Adrenal gland (tissue), 9 donors: ENCODE measurements at regions not wholly inside any gene's neighbourhood (a gene's known extent, or its start where the extent isn't known, plus 50 kb on each side); places are given as distances from the start of the nearest gene placed in this dataset.

ENCODE experiments used
- DNase-seq, 7 donors: peaks; one replicate each; pipeline ENCODE4 v3.0.0-alpha.2; 2019 to 2020
- H3K27ac ChIP-seq, 5 donors: fragments of 200-600 bp; sonication (generic) in 4 of 5; 1 replicate in 3 of 5; 2 replicates in 2 of 5; pipeline versions ENCODE4 v1.5.1 to v1.8.0; 2016 to 2020; ENCODE audit warnings: mild to moderate bottlenecking in 1 of 5
- H3K27me3 ChIP-seq: fragments of 200-600 bp; 2 replicates; pipeline ENCODE4 v1.8.0; 2021
- H3K36me3 ChIP-seq, 2 donors: fragments of 200-600 bp; replicated peaks in 1 of 2; 1 replicate in 1 of 2; 2 replicates in 1 of 2; pipeline versions ENCODE4 v1.5.1 to v1.8.0; 2018 to 2022
- H3K4me1 ChIP-seq, 2 donors: fragments of 200-600 bp; replicated peaks in 1 of 2; 1 replicate in 1 of 2; 2 replicates in 1 of 2; pipeline versions ENCODE4 v1.5.1 to v1.8.0; 2018 to 2021
- H3K4me3 ChIP-seq, 4 donors: fragments of 200-600 bp; sonication (generic) in 3 of 4; one replicate each; pipeline ENCODE4 v1.5.1; 2016 to 2018
- H3K9me3 ChIP-seq, 3 donors: fragments of 200-600 bp; sonication (generic) in 1 of 3; replicated peaks in 1 of 3; 1 replicate in 2 of 3; 2 replicates in 1 of 3; pipeline versions ENCODE4 v1.5.1 to v1.8.0; 2016 to 2021
- CTCF ChIP-seq, 6 experiments: fragments of 450-650 bp in 4 of 6; fragments of 200-600 bp in 2 of 6; sonication (generic) in 1 of 6; IDR thresholded peaks; 1 replicate in 5 of 6; 2 replicates in 1 of 6; pipeline versions ENCODE4 v1.5.1 to v1.8.0; 2016 to 2021; ENCODE audit warnings: antibody characterized with exemption in 6 of 6, mild to moderate bottlenecking in 2 of 6, moderate library complexity in 1 of 6
- POLR2A ChIP-seq, 2 donors: fragments of 450-650 bp; IDR thresholded peaks; one replicate each; pipeline ENCODE4 v1.6.1; 2017; ENCODE audit warnings: antibody characterized with exemption in 2 of 2, mild to moderate bottlenecking in 2 of 2, moderate library complexity in 1 of 2
- whole genome bisulfite sequencing, 4 donors: extraction: QIAGEN DNeasy Blood & Tissue Kit in 2 of 4; methylation state at CpG; one replicate each; pipeline versions ENCODE4 v1.1.5 to v1.1.7; 2013 to 2017; 5-methylcytosine and 5-hydroxymethylcytosine counted together
- intact Hi-C, 2 donors: fragments of 100-400 bp; cut with DNase I; formaldehyde crosslinking; loops; one replicate each; pipeline versions ENCODE4 v1.14.1 to v1.15.0; 2022 to 2023
- donor health status: healthy with polysubstance abuse.
- donor health status: Bipolar disorder and iron deficiency.
- donor health status: DM: yes; HTN: yes; CAD: no.
- donor health status: DM: no; HTN: no; CAD: no.
- donor health status: DM: no; HTN: no; CAD: no.

GRCh38 chr3:109210501-109210900 is 74.0 kb downstream of the C3orf85 start:
- H3K4me3 ChIP-seq, result no peak overlapping the region
- intact Hi-C loops, result no loop called here
- peaks cover 0 to 6% (median 0%) of the 10 kb centered on the region in 3 donors for H3K9me3 ChIP-seq
- H3K27me3 ChIP-seq, result no peaks in the 10 kb centered on the region
- H3K27ac ChIP-seq, result no peak overlapping the region
- no peak for DNase-seq
- no peaks in the 10 kb centered on the region for H3K4me1 ChIP-seq
- H3K36me3 ChIP-seq, result no peaks in the 10 kb centered on the region
- 66 to 80% (median 76%) methylated on average over 2 of the region's 2 CpGs for WGBS, 4 donors
- TF ChIP-seq POLR2A (IDR thresholded peaks at IDR 0.05) (no peak), CTCF (IDR thresholded peaks at IDR 0.05) (no peak)

GRCh38 chr3:109211941-109212340 is 75.4 kb downstream of the C3orf85 start:
- WGBS, 4 donors, result 79 to 89% (median 82%) methylated on average over 4 of the region's 4 CpGs
- no peaks in the 10 kb centered on the region for H3K36me3 ChIP-seq
- TF ChIP-seq CTCF (IDR thresholded peaks at IDR 0.05), result no peak
- no peak for TF ChIP-seq POLR2A (IDR thresholded peaks at IDR 0.05)
- H3K27ac ChIP-seq, result no peak overlapping the region
- peaks cover 0 to 6% (median 0%) of the 10 kb centered on the region in 3 donors for H3K9me3 ChIP-seq
- no peaks in the 10 kb centered on the region for H3K4me1 ChIP-seq
- no peaks in the 10 kb centered on the region for H3K27me3 ChIP-seq
- intact Hi-C loops, result no loop called here
- no peak for DNase-seq
- no peak overlapping the region for H3K4me3 ChIP-seq

- no peak overlapping the region for H3K4me3 ChIP-seq
- no peaks in the 10 kb centered on the region for H3K27me3 ChIP-seq
- DNase-seq, result no peak
- TF ChIP-seq POLR2A (IDR thresholded peaks at IDR 0.05) (no peak), CTCF (IDR thresholded peaks at IDR 0.05) (no peak)
- peaks cover 0 to 6% (median 0%) of the 10 kb centered on the region in 3 donors for H3K9me3 ChIP-seq
- H3K4me1 ChIP-seq, result no peaks in the 10 kb centered on the region
- intact Hi-C loops, result no loop called here
- H3K27ac ChIP-seq, result no peak overlapping the region
- H3K36me3 ChIP-seq, result no peaks in the 10 kb centered on the region
These were observed 76.8 kb downstream of the C3orf85 start for GRCh38 chr3:109213321-109213720.

GRCh38 chr3:109224333-109224732 is 87.8 kb downstream of the C3orf85 start:
- Histone ChIP-seq H3K4me1 (no peaks in the 10 kb centered on the region), H3K9me3 (no peaks in the 10 kb centered on the region), H3K36me3 (no peaks in the 10 kb centered on the region), H3K4me3 (no peak overlapping the region), H3K27ac (no peak overlapping the region), H3K27me3 (no peaks in the 10 kb centered on the region)
- DNase-seq, result peak in 6 of 7 donors; percentile 9 to 59 (median 30)
- intact Hi-C loops, result loop anchor here in 1 of 2 donors (10.0 kb wide), 1 partner anchor 170 kb away; no protein-coding TSS in a partner anchor
- TF ChIP-seq POLR2A (IDR thresholded peaks at IDR 0.05) (no peak), CTCF (IDR thresholded peaks at IDR 0.05) (peak in 3 of 6 experiments; percentile 25 to 40 (median 26))
- 82 to 86% (median 84%) methylated on average over 8 of the region's 8 CpGs for WGBS, 4 donors
